GM10248 (cell line): ENCODE measurements at regions not wholly inside any gene's neighbourhood (a gene's known extent, or its start where the extent isn't known, plus 50 kb on each side); places are given as distances from the start of the nearest gene placed in this dataset.

Source experiments
- CTCF ChIA-PET: fragments of 300-600 bp; sonication (Branson Sonifier 250); formaldehyde crosslinking; extraction: SDS; loops from one replicate; lab custom pipeline; 2021; ENCODE audit warnings: antibody characterized with exemption; lab: Yijun Ruan, JAX
- POLR2A ChIA-PET: fragments of 350-650 bp; sonication (Branson Sonifier 250); formaldehyde crosslinking; extraction: SDS; loops from one replicate; lab custom pipeline; 2020; ENCODE audit warnings: antibody characterized with exemption; lab: Yijun Ruan, JAX
- DNase-seq: peaks from one replicate; pipeline ENCODE4 v3.0.0; 2012; ENCODE audit errors: extremely low spot score
- TF ChIP-seq, protein P1 (sequence below): IDR thresholded peaks from 2 replicates; pipeline ENCODE4 v1.5.1; 2012; ENCODE audit warnings: mild to moderate bottlenecking, low read depth; ENCODE audit errors: extremely low read depth, missing control alignments, control extremely low read depth

DNA sequence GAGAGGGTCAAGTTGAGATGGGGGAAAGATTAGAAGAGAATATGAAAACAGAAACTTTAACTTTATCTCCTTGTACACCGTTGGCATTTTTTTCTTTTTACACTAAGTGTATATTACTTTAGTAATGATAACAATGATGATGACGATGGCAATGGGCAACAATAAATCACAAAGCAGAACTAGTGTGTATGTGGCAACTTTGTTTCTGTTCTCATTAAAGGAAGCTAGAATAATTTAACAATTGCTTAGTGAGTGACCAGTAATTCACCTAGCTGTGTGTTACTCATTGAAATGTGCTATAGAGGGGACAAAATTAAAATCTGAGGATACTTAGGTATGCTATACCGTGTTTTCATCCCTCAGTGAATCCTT, 318.5 kb upstream of the TBL1XR1 start:
- ChIA-PET POLR2A (no interaction called here), CTCF (interaction anchor here (1.4 to 1.9 kb wide), 5 partner anchors 8 to 33 kb away, joined by 3 to 9 read pairs (median 4); no protein-coding TSS in a partner anchor)
- TF ChIP-seq, protein P1, sequence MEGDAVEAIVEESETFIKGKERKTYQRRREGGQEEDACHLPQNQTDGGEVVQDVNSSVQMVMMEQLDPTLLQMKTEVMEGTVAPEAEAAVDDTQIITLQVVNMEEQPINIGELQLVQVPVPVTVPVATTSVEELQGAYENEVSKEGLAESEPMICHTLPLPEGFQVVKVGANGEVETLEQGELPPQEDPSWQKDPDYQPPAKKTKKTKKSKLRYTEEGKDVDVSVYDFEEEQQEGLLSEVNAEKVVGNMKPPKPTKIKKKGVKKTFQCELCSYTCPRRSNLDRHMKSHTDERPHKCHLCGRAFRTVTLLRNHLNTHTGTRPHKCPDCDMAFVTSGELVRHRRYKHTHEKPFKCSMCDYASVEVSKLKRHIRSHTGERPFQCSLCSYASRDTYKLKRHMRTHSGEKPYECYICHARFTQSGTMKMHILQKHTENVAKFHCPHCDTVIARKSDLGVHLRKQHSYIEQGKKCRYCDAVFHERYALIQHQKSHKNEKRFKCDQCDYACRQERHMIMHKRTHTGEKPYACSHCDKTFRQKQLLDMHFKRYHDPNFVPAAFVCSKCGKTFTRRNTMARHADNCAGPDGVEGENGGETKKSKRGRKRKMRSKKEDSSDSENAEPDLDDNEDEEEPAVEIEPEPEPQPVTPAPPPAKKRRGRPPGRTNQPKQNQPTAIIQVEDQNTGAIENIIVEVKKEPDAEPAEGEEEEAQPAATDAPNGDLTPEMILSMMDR: no peak
- no peak for DNase-seq

DNA sequence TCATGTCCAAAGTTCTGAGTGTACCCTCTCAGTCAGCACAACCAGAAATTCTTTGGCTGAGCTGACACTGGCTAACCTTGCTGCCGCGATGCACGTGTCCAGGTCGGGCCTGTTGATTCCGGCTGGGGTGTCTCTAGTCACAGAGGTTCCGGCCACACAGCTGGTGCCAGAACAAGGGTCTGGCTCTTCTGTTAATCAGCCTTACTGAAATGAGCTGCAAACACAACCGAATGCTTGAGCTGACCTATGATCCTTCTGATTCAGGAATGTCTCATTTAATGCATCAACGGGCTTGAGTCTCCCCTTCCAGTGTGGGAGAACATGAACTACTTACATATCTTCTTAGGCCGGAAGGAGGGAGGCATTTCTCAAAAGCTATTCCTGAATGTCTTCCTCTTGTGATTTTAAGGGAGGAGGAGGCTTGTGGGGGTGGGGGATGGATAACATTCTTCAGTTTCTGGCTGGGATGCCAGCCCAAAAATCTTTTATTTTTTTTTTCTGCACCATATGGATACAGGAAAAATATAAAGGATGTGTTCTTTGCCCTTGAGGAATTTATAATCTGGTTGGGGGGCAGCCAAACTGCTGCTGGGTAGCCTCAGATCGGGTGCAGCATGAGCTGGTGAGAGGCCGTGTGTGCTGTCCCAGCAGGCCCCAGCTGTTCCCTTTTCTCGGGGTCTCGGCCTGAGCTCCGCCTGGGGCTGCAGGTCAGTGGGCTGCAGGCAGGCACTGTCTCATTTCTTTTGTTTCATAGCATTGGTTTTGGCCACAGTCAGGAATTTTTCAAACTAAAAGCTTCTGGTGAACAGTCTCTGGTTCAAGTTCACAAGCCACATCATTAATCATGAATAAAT, 319.1 kb upstream of the TBL1XR1 start:
- CTCF ChIA-PET: interaction anchor here (1.4 to 1.7 kb wide), 4 partner anchors 8 to 34 kb away, joined by 3 to 9 read pairs (median 4); no protein-coding TSS in a partner anchor
- TF ChIP-seq, protein P1: no peak
- POLR2A ChIA-PET: no interaction called here

DNA sequence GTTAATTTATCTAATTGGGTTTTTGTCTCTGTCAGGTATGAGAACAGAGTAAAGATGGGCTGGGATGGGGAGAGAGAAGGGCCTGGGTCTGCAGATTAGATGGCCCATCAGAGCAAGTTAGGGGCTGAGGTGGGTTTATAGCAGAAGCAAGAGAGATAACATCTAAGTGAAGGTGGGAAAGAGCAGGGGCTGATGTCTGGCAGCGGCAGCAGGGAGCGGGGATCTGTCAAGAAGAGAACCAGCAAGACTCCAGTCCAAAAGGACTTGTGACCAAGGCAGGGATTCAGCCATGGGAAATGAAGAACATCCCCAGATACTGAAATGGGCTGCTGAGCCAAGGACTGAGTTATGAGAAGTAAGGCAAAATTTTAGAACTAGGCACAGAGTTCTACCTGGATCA, 320.6 kb upstream of the TBL1XR1 start:
- POLR2A ChIA-PET: no interaction called here
- CTCF ChIA-PET: interaction anchor here (1.5 kb wide), 1 partner anchor 13 kb away, joined by 4 read pairs; no protein-coding TSS in a partner anchor
- TF ChIP-seq, protein P1: no peak
- no peak for DNase-seq

More for the DNA sequence above, 319.1 kb upstream of the TBL1XR1 start:
- DNase-seq: no peak

DNA sequence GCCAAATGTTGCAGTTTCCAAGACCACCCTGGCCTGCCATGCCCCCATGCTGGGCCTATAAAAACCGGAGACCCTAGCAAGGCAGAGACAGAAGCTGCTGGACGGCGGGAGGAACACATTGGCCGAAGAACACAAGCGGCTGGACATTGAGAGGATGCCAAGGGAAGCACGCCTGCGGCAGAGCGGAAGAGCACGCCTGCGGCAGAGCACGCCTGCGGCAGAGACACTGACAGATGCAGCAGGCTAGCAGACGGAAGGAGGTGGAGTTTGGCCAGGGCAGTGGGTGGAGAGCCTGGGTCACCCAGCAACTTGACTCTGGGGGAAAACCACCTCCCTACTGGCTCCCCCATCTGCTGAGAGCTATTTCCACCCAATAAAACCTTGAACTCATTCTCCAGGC, 322.3 kb upstream of the TBL1XR1 start:
- DNase-seq: no peak
- POLR2A ChIA-PET: no interaction called here
- CTCF ChIA-PET: interaction anchor here (1.2 to 1.5 kb wide), 3 partner anchors 11 to 36 kb away, joined by 4 read pairs; no protein-coding TSS in a partner anchor
- TF ChIP-seq, protein P1: no peak

DNA sequence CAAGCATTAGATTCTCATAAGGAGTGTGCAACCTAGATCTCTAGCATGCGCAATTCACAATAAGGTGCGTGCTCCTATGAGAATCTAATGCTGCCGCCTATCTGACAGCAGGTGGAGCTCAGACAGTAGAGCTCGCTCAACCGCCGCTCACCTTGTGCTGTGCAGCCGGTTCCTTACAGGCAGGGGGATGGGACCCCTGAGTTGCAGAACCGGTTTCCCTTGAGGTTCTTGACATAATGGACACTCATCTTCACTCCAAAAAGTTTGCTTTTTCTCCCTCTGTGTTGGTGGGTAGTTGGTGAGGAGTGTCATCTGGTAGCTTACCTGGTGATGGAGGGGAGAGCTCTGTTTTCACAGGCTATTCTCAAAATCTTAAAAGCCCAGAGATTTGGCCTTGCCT, 324.0 kb upstream of the TBL1XR1 start:
- ChIA-PET POLR2A (no interaction called here), CTCF (interaction anchor here (0.8 to 1.4 kb wide), 3 partner anchors 9 to 15 kb away, joined by 3 to 5 read pairs (median 4); no protein-coding TSS in a partner anchor)
- no peak for DNase-seq
- TF ChIP-seq, protein P1: no peak

DNA sequence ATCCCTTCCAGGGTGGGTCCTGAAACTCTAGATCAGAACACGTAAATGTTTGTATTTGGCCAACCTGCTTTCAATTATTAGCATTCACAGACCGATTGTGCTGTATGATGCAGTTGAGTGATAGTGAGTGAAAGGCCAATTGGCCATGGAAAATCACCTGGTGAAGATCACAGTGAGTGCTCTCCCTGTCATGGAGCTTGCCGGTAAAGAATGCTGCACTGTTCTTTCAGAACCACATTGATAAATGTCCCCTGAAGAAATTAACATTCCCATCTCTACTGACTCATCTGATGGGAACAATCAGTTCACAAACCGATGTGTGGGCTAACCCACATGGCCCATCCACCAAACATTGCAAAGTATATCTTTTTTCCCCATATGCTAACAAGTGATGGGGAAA, 324.8 kb upstream of the TBL1XR1 start:
- ChIA-PET CTCF (interaction anchor here (0.8 to 1.5 kb wide), 4 partner anchors 9 to 17 kb away, joined by 3 to 5 read pairs (median 4); no protein-coding TSS in a partner anchor), POLR2A (no interaction called here)
- TF ChIP-seq, protein P1: no peak
- DNase-seq: no peak
